Activated CD4-positive, alpha-beta T cell treated with anti-CD3 and anti-CD28 coated beads, Interleukin-2, amount 10 ng/mL, durations not matched to agents 24 days and 14 days (primary cell): ENCODE measurements at regions not wholly inside any gene's neighbourhood (a gene's known extent, or its start where the extent isn't known, plus 50 kb on each side); places are given as distances from the start of the nearest gene placed in this dataset.

ENCODE experiments used
- DNase-seq: peaks from one replicate; pipeline ENCODE4 v3.0.0; 2022
- H3K27ac Mint-ChIP-seq: one replicate; pipeline ENCODE4 v1.8.0; 2022; ENCODE audit warnings: mild to moderate bottlenecking, mixed read lengths
- H3K27me3 Mint-ChIP-seq: one replicate; pipeline ENCODE4 v1.8.0; 2022; ENCODE audit warnings: mixed read lengths
- H3K36me3 Mint-ChIP-seq: one replicate; pipeline ENCODE4 v1.8.0; 2022; ENCODE audit warnings: low read depth, mild to moderate bottlenecking, mixed read lengths
- H3K4me1 Mint-ChIP-seq: one replicate; pipeline ENCODE4 v1.8.0; 2021; ENCODE audit warnings: mixed read lengths
- H3K4me3 Mint-ChIP-seq: one replicate; pipeline ENCODE4 v1.8.0; 2022; ENCODE audit warnings: mild to moderate bottlenecking, moderate library complexity, mixed read lengths
- H3K9me3 Mint-ChIP-seq: one replicate; pipeline ENCODE4 v1.8.0; 2021; ENCODE audit warnings: mixed read lengths
- intact Hi-C: fragments of 100-400 bp; cut with micrococcal nuclease; formaldehyde crosslinking; loops from one replicate; pipeline ENCODE4 v1.15.1; 2023

- H3K9me3 Mint-ChIP-seq, result no peaks in the 10 kb centered on the region
- peaks cover 7% of the 10 kb centered on the region for H3K4me1 Mint-ChIP-seq
- H3K4me3 Mint-ChIP-seq, result peak overlapping the region; percentile 62
- DNase-seq, result peak; percentile 87
- H3K27ac Mint-ChIP-seq, result no peak overlapping the region
- intact Hi-C loops, result loop anchor here (1.0 kb wide), 1 partner anchor 167 kb away; the partner anchor contains the start of gene ACTG1
- H3K36me3 Mint-ChIP-seq, result peaks cover 4% of the 10 kb centered on the region
- peaks cover 48% of the 10 kb centered on the region for H3K27me3 Mint-ChIP-seq
Observed at GRCh38 chr17:81345228-81346089, 49.8 kb upstream of the BAHCC1 start.
